ENCODE measurements at regions not wholly inside any gene's neighbourhood (a gene's known extent, or its start where the extent isn't known, plus 50 kb on each side); places are given as distances from the start of the nearest gene placed in this dataset.

DNA sequence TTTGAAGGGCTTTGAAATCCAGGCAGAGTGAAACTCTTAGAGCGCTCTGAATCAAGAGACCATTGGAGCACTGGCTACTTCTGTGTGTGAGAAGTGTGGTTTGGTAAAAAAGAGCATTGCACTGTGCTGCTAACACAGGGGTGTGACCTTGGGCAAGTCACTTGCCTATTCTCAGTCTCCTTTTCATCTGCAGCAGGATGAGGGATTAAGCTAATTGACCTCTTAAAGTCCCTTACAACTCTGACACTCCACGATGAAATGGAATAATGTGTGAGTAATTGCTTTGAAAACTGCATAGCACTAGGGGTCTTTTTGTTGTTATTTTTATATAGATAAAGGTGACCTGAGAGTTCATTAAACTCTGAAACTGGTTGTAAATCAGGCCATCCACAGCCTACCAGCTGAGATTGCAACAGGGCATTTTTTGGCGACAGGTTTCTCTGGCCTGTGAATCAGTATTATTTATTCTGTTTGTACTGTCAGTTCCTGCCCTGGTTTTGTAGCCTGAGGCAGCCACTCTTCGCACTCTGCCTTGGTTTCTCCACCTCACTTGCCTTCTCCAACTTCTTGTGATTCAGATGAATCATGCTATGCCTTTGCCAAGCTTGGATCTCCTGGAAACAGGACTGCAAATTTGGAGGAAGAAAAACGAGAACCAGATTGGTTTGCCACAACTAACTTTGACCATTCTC lies 159.9 kb upstream of the PARP11 start:
- TF ChIP-seq, protein P1, sequence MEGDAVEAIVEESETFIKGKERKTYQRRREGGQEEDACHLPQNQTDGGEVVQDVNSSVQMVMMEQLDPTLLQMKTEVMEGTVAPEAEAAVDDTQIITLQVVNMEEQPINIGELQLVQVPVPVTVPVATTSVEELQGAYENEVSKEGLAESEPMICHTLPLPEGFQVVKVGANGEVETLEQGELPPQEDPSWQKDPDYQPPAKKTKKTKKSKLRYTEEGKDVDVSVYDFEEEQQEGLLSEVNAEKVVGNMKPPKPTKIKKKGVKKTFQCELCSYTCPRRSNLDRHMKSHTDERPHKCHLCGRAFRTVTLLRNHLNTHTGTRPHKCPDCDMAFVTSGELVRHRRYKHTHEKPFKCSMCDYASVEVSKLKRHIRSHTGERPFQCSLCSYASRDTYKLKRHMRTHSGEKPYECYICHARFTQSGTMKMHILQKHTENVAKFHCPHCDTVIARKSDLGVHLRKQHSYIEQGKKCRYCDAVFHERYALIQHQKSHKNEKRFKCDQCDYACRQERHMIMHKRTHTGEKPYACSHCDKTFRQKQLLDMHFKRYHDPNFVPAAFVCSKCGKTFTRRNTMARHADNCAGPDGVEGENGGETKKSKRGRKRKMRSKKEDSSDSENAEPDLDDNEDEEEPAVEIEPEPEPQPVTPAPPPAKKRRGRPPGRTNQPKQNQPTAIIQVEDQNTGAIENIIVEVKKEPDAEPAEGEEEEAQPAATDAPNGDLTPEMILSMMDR (IDR thresholded peaks at IDR 0.05) = no peak
- TF ChIP-seq POLR2A (IDR thresholded peaks at IDR 0.05) = no peak
- Histone ChIP-seq H3K4me3 (no peak overlapping the region), H3K27me3 (peaks cover 0 to 6% (median 0%) of the 10 kb centered on the region in 4 donors), H3K9me3 (no peaks in the 10 kb centered on the region), H3K36me3 (no peaks in the 10 kb centered on the region), H3K27ac (peak overlapping the region in 3 of 4 donors; percentile 44 to 55 (median 47)), H3K4me1 (peaks cover 19 to 37% (median 21%) of the 10 kb centered on the region in 3 donors)
- 39 to 52% methylated on average over 5 of the region's 5 CpGs for WGBS, 2 donors
- intact Hi-C loops (cut with DNase I) = no loop called here
- no peak for DNase-seq

DNA sequence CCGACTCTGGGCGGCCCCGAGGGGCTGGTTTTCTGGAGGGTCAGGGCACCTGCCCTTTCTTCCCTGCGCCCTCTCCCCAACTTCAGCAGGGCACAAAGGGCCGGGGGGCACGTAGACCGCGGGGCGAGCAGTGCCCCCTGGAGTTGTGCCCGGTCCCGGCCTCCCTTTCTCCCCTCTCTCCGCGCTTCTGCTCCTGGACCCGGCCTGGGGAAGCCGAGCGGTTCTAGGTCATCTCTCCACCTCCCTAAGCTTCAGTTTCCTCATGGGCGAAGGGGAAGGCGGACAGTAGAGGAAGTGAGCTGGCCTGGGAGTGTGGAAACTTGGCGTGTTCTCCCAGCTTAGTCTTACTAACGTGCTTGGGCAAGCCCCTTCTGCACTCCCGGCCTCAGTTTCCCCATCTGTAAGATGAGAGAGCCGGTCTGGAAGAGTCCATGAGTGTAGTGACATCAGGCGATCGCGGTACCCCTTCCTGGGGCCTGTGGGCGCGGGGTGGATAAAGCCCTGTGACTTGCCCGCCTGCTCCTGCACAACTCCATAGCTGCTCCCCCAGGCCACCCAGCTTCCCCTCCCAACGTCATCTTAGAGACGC lies 158.6 kb upstream of the PARP11 start:
- H3K4me3 ChIP-seq = peak overlapping the region in 3 of 4 donors; percentile 51 to 64 (median 55)
- peaks cover 0 to 3% (median 0%) of the 10 kb centered on the region in 4 donors for H3K27me3 ChIP-seq
- intact Hi-C loops (cut with DNase I) = no loop called here
- H3K36me3 ChIP-seq = no peaks in the 10 kb centered on the region
- peaks cover 19 to 44% (median 27%) of the 10 kb centered on the region in 3 donors for H3K4me1 ChIP-seq
- no peak for DNase-seq
- 30 to 54% methylated on average over 8 to 14 of the region's 30 CpGs for WGBS, 2 donors
- H3K27ac ChIP-seq = peak overlapping the region; percentile 78 to 90 (median 85)
- H3K9me3 ChIP-seq = no peaks in the 10 kb centered on the region
- TF ChIP-seq, protein P1 (IDR thresholded peaks at IDR 0.05) = no peak
- no peak for TF ChIP-seq POLR2A (IDR thresholded peaks at IDR 0.05)

DNA sequence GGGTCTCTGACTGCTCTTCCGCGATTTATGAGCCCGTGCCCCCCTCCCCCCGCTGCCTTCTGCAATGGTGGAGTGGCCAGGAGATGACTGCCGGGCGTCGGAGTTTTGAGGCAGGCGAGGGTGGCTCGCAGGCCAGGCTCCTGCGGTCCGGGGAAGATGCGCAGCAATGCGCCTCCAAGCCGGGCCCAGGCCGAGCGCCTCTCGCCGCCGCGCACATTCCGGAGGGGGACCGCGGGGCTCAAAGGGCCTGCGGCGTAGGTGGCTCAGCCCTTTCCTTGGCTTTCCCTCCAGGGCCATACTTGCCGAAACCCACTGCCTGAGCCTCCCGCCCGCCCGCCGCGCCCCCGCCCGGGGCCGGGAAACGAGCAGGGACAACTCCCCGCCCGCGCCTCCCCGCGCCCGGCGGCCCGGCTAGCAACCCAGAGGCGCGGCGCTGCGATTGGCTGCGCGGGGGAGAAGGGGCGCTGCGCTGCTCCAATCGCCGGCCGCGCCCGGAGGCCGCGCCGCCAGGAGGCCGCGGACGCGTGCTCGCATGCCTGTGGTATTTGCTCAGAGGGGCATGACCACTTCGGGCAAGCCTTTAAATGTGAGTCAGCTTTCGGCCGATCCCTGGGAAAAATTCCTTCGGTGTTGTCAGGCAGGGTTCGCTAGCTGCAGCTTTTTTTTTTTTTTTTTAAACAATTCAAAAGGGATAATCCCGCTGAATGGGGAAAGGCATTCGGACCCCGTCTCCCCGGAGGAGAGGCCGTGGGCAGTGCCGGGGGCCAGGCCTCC lies 157.9 kb upstream of the PARP11 start:
- no peaks in the 10 kb centered on the region for H3K36me3 ChIP-seq
- H3K27me3 ChIP-seq = peaks cover 0 to 3% (median 0%) of the 10 kb centered on the region in 4 donors
- no peaks in the 10 kb centered on the region for H3K9me3 ChIP-seq
- DNase-seq = peak; percentile 24
- 0 to 5% methylated on average over 3 to 9 of the region's 75 CpGs for WGBS, 2 donors
- intact Hi-C loops (cut with DNase I) = no loop called here
- peak overlapping the region; percentile 21 to 64 (median 53) for H3K4me3 ChIP-seq
- peak in 2 of 4 donors; percentile 57 to 83 for TF ChIP-seq POLR2A (IDR thresholded peaks at IDR 0.05)
- TF ChIP-seq, protein P1 (IDR thresholded peaks at IDR 0.05) = peak in 1 of 6 experiments; percentile 15
- H3K4me1 ChIP-seq = peaks cover 19 to 44% (median 27%) of the 10 kb centered on the region in 3 donors
- H3K27ac ChIP-seq = peak overlapping the region; percentile 81 to 90 (median 89)

DNA sequence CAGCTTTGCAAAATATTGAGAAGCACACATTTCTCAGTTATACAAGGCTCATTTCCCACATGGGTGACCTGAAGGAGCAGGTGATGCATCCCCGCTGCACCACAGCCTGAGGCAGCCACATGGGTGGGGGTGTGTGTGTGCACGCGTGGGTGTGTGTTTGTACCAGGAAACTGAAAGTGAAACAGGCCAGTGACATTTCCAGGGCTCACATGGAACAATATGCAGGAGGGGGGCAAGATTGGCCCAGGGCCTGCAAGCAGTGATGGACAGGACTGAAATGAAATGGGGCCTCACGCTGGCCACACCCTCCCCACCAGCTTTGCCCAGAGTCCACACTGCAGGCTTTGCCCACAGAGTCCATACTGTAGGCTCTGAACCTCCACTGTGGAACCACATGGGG lies 154.2 kb upstream of the PARP11 start:
- intact Hi-C loops (cut with DNase I) = no loop called here
- Histone ChIP-seq H3K27me3 (peaks cover 0 to 11% (median 0%) of the 10 kb centered on the region in 4 donors), H3K9me3 (no peaks in the 10 kb centered on the region), H3K27ac (no peak overlapping the region), H3K36me3 (no peaks in the 10 kb centered on the region), H3K4me1 (peaks cover 15 to 29% (median 16%) of the 10 kb centered on the region in 3 donors), H3K4me3 (no peak overlapping the region)
- DNase-seq = no peak
- 33 to 34% methylated on average over 4 of the region's 4 CpGs for WGBS, 2 donors
- TF ChIP-seq, protein P1 (IDR thresholded peaks at IDR 0.05) = no peak
- no peak for TF ChIP-seq POLR2A (IDR thresholded peaks at IDR 0.05)
